Osteocyte (in vitro differentiated cells): ENCODE measurements at regions not wholly inside any gene's neighbourhood (a gene's known extent, or its start where the extent isn't known, plus 50 kb on each side); places are given as distances from the start of the nearest gene placed in this dataset.

Experiments
- DNase-seq: peaks from one replicate; pipeline ENCODE4 v3.0.0; 2021; ENCODE audit warnings: mixed read lengths; ENCODE audit not compliant: unreplicated experiment; ENCODE audit errors: extremely low spot score
- H3K27ac Mint-ChIP-seq: one replicate; pipeline ENCODE4 v1.8.0; 2021; ENCODE audit warnings: mild to moderate bottlenecking, mixed read lengths; ENCODE audit not compliant: unreplicated experiment
- H3K27me3 Mint-ChIP-seq: one replicate; pipeline ENCODE4 v1.8.0; 2021; ENCODE audit warnings: mixed read lengths; ENCODE audit not compliant: unreplicated experiment
- H3K36me3 Mint-ChIP-seq: one replicate; pipeline ENCODE4 v1.8.0; 2021; ENCODE audit warnings: mixed read lengths; ENCODE audit not compliant: unreplicated experiment
- H3K4me1 Mint-ChIP-seq: one replicate; pipeline ENCODE4 v1.8.0; 2021; ENCODE audit warnings: mixed read lengths; ENCODE audit not compliant: unreplicated experiment
- H3K4me3 Mint-ChIP-seq: one replicate; pipeline ENCODE4 v1.8.0; 2021; ENCODE audit warnings: mild to moderate bottlenecking, moderate library complexity, mixed read lengths; ENCODE audit not compliant: unreplicated experiment
- H3K9me3 Mint-ChIP-seq: one replicate; pipeline ENCODE4 v1.8.0; 2021; ENCODE audit warnings: mixed read lengths; ENCODE audit not compliant: unreplicated experiment
- TF ChIP-seq, protein P1 (sequence below): fragments of 200-600 bp; sonication (generic); IDR thresholded peaks from 2 replicates; pipeline ENCODE4 v1.5.0; 2021; ENCODE audit warnings: antibody characterized with exemption, mild to moderate bottlenecking, moderate library complexity

DNA sequence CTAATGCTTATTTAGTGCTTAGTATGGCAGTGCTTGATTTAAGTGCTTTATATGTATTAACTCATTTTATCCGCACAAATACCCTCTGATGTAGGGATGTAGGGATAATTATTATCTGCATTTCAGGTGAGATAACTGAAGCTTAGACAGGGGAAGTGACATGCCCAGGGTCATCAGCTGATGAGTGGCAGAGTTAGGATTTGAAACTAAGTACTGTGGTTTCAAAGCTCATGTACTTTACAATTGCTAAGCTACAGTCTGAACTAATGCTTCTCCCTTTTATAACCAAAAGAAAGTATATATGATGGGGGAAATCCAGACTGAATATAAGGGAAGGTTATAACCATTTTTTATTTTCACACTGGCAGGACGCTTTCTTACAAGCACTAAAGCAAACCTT lies 229.6 kb upstream of the NAV3 start:
- H3K4me3 Mint-ChIP-seq, result no peak overlapping the region
- TF ChIP-seq, protein P1, sequence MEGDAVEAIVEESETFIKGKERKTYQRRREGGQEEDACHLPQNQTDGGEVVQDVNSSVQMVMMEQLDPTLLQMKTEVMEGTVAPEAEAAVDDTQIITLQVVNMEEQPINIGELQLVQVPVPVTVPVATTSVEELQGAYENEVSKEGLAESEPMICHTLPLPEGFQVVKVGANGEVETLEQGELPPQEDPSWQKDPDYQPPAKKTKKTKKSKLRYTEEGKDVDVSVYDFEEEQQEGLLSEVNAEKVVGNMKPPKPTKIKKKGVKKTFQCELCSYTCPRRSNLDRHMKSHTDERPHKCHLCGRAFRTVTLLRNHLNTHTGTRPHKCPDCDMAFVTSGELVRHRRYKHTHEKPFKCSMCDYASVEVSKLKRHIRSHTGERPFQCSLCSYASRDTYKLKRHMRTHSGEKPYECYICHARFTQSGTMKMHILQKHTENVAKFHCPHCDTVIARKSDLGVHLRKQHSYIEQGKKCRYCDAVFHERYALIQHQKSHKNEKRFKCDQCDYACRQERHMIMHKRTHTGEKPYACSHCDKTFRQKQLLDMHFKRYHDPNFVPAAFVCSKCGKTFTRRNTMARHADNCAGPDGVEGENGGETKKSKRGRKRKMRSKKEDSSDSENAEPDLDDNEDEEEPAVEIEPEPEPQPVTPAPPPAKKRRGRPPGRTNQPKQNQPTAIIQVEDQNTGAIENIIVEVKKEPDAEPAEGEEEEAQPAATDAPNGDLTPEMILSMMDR, result no peak

DNA sequence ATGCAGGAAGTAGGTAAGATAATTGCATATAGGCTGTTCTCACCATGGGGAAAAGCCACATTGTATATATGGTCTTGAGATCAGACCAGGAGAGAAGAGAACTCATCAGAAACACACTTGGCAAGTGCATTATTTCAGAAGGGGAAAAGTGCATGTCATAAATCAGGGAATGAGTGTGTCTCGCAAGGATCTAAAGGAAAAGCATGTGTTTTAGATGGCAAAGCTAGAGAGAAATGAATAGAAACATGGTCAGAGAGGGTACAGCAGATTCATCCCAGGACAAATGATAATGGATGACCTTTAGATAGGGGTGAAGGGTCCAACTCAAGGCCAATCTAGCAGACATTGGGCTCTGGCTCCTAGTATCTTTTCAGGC lies 230.2 kb upstream of the NAV3 start:
- Mint-ChIP-seq H3K36me3 (no peaks in the 10 kb centered on the region), H3K4me3 (no peak overlapping the region), H3K27me3 (peaks cover 17% of the 10 kb centered on the region), H3K9me3 (no peaks in the 10 kb centered on the region), H3K27ac (no peak overlapping the region), H3K4me1 (no peaks in the 10 kb centered on the region)
- no peak for DNase-seq
- TF ChIP-seq, protein P1, result no peak

More for the DNA sequence above, 229.6 kb upstream of the NAV3 start:
- H3K27ac Mint-ChIP-seq, result no peak overlapping the region
- peaks cover 17% of the 10 kb centered on the region for H3K27me3 Mint-ChIP-seq
- DNase-seq, result no peak
- H3K9me3 Mint-ChIP-seq, result no peaks in the 10 kb centered on the region
- no peaks in the 10 kb centered on the region for H3K4me1 Mint-ChIP-seq
- H3K36me3 Mint-ChIP-seq, result no peaks in the 10 kb centered on the region

DNA sequence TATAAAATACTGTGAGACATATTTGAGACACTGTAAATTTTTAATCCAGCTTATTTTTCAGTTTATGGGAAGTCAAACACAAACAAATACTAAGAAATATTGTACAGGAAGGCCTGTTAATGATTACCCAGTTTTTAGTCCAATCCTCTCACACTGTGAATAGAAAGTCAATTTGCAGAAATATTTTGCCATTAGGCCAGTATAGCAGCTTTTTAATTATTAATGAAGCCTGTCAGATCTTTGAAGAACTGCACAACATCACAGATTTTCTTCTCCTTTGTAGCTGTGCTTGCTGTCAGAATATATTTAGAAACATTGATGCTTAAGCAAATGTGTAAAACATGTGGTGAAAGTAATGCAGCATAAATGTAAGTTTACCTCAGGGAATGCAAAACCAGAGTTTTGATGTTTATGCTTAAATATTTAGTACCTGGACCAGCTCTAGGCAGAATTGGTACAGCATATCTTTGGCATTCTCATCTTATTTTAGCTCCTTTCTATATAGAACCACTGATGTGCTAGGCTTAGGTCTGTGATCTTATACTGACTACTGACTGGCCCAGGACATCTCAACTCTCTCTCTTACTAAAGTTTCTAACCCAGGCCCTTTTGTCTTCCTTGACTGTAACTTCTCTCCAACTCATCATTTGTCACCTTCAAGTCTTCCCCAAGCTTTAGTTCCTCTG lies 230.8 kb upstream of the NAV3 start:
- no peaks in the 10 kb centered on the region for H3K9me3 Mint-ChIP-seq

DNA sequence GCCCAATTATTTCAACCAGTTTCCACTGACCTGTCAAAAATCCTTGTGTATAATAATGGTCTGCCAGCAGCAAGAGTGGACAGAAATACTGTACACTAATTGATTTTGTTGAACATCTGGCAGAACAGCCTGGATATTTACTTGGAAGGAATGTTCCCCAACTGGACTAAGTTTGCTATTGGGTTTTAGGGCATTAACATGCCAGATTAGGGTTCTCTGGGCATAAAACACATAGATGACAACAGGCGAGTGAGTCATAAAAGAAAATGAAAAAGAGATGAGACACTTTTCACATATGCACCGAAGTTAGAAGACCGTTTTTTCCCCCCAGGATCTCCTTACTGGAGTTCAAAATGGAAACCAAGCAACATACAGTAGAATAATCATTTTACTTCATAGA lies 236.3 kb upstream of the NAV3 start:
- Mint-ChIP-seq H3K9me3 (no peaks in the 10 kb centered on the region), H3K27ac (no peak overlapping the region), H3K27me3 (peaks cover 11% of the 10 kb centered on the region), H3K4me3 (no peak overlapping the region), H3K36me3 (no peaks in the 10 kb centered on the region), H3K4me1 (no peaks in the 10 kb centered on the region)
- no peak for DNase-seq
- TF ChIP-seq, protein P1, result no peak

More for the DNA sequence above, 230.8 kb upstream of the NAV3 start:
- Mint-ChIP-seq H3K4me3 (no peak overlapping the region), H3K4me1 (no peaks in the 10 kb centered on the region), H3K36me3 (no peaks in the 10 kb centered on the region), H3K27ac (no peak overlapping the region), H3K27me3 (peaks cover 21% of the 10 kb centered on the region)
- no peak for DNase-seq
- TF ChIP-seq, protein P1, result no peak

DNA sequence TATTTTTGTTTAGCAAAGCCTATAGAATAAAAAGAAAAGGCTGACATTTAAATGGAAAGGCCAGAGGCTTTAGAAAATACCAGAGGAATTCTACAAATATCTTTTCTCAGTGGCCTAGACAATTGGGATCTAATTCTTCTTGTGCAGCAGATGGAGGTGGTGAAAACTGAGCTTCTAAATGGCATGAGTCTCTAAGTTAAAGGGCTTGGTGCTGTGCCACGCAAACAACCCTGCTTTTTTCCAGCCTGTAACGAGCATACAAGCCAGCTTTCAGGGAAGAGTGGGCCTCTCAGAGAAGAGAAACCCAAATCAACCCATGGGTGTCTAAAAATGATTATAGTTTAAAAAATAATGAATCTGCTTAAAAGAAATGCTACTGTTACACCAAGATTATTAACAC lies 237.9 kb upstream of the NAV3 start:
- H3K4me3 Mint-ChIP-seq, result no peak overlapping the region
- H3K27ac Mint-ChIP-seq, result no peak overlapping the region

More for the DNA sequence above, 237.9 kb upstream of the NAV3 start:
- TF ChIP-seq, protein P1, result no peak
- no peak for DNase-seq
- no peaks in the 10 kb centered on the region for H3K9me3 Mint-ChIP-seq
- H3K36me3 Mint-ChIP-seq, result no peaks in the 10 kb centered on the region
- H3K4me1 Mint-ChIP-seq, result no peaks in the 10 kb centered on the region
- peaks cover 11% of the 10 kb centered on the region for H3K27me3 Mint-ChIP-seq
